ENCODE measurements at regions not wholly inside any gene's neighbourhood (a gene's known extent, or its start where the extent isn't known, plus 50 kb on each side); places are given as distances from the start of the nearest gene placed in this dataset.

- TF ChIP-seq CTCF (IDR thresholded peaks at IDR 0.05), result no peak
- intact Hi-C loops (cut with DNase I, micrococcal nuclease), result no loop called here
These were observed 319.3 kb downstream of the DYSF start for GRCh38 chr2:71772510-71773172.

GRCh38 chr2:71767663-71768062 is 314.3 kb downstream of the DYSF start:
- no peak for DNase-seq
- Histone ChIP-seq H3K36me3 (ENCODE audit: low read depth) (no peaks in the 10 kb centered on the region), H3K9me3 (peaks cover 3% of the 10 kb centered on the region), H3K4me1 (ENCODE audit: low read depth) (no peaks in the 10 kb centered on the region), H3K4me3 (no peak overlapping the region)
- no peak for TF ChIP-seq CTCF (IDR thresholded peaks at IDR 0.05)
- intact Hi-C loops (cut with DNase I, micrococcal nuclease), result no loop called here
- ATAC-seq, result no peak

More at GRCh38 chr2:71772510-71773172, 319.3 kb downstream of the DYSF start:
- H3K4me1 ChIP-seq (ENCODE audit: low read depth), result no peaks in the 10 kb centered on the region
- ATAC-seq, result no peak
- no peak for DNase-seq
- H3K36me3 ChIP-seq (ENCODE audit: low read depth), result no peaks in the 10 kb centered on the region
- H3K4me3 ChIP-seq, result no peak overlapping the region
- H3K9me3 ChIP-seq, result peaks cover 3% of the 10 kb centered on the region

GRCh38 chr2:71759060-71759459 is 305.7 kb downstream of the DYSF start:
- ATAC-seq, result no peak
- no peak for TF ChIP-seq CTCF (IDR thresholded peaks at IDR 0.05)
- DNase-seq, result no peak
- intact Hi-C loops (cut with DNase I, micrococcal nuclease), result no loop called here
- Histone ChIP-seq H3K36me3 (ENCODE audit: low read depth) (no peaks in the 10 kb centered on the region), H3K4me1 (ENCODE audit: low read depth) (no peaks in the 10 kb centered on the region), H3K9me3 (no peaks in the 10 kb centered on the region), H3K4me3 (no peak overlapping the region)

GRCh38 chr2:71757351-71757750 is 304.0 kb downstream of the DYSF start:
- no peaks in the 10 kb centered on the region for H3K9me3 ChIP-seq
- intact Hi-C loops (cut with DNase I, micrococcal nuclease), result no loop called here
- no peaks in the 10 kb centered on the region for H3K36me3 ChIP-seq (ENCODE audit: low read depth)
- no peak for TF ChIP-seq CTCF (IDR thresholded peaks at IDR 0.05)
- no peak overlapping the region for H3K4me3 ChIP-seq
- DNase-seq (no peak), ATAC-seq (no peak)
- no peaks in the 10 kb centered on the region for H3K4me1 ChIP-seq (ENCODE audit: low read depth)

GRCh38 chr2:71756280-71756906 is 303.0 kb downstream of the DYSF start:
- no peak for TF ChIP-seq CTCF (IDR thresholded peaks at IDR 0.05)
- ATAC-seq (no peak), DNase-seq (no peak)
- intact Hi-C loops (cut with DNase I, micrococcal nuclease), result no loop called here
- H3K4me1 ChIP-seq (ENCODE audit: low read depth), result no peaks in the 10 kb centered on the region
- no peaks in the 10 kb centered on the region for H3K36me3 ChIP-seq (ENCODE audit: low read depth)
- no peaks in the 10 kb centered on the region for H3K9me3 ChIP-seq
- H3K4me3 ChIP-seq, result no peak overlapping the region

Data from mucosa of descending colon (tissue), 3 donors.